ENCODE measurements at regions not wholly inside any gene's neighbourhood (a gene's known extent, or its start where the extent isn't known, plus 50 kb on each side); places are given as distances from the start of the nearest gene placed in this dataset.

DNA sequence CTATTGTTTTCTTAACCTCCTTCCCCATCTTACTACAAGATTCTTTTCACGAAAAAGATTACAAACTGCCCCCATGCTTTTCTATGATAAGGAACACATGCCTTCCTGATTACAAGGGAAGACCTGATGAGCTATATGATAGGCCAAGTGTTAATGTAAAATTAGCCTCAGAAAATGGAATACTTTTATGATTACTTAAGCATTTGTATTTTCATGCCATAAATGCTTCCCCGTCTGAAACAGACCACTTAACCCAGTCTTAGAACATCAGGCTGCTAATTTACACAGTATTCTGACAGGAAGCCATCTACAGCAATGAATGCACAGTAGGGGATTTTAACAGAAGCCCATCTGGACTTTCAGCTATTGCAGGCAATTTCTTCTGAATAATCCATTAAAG is 274.9 kb downstream of the HAO1 start:
- ATAC-seq (no peak), DNase-seq (no peak)
- Histone ChIP-seq H3K4me1 (no peaks in the 10 kb centered on the region), H3K27me3 (no peaks in the 10 kb centered on the region), H3K27ac (no peak overlapping the region), H3K9me3 (no peaks in the 10 kb centered on the region), H3K4me3 (no peak overlapping the region), H3K36me3 (no peaks in the 10 kb centered on the region)
- TF ChIP-seq, protein P1, sequence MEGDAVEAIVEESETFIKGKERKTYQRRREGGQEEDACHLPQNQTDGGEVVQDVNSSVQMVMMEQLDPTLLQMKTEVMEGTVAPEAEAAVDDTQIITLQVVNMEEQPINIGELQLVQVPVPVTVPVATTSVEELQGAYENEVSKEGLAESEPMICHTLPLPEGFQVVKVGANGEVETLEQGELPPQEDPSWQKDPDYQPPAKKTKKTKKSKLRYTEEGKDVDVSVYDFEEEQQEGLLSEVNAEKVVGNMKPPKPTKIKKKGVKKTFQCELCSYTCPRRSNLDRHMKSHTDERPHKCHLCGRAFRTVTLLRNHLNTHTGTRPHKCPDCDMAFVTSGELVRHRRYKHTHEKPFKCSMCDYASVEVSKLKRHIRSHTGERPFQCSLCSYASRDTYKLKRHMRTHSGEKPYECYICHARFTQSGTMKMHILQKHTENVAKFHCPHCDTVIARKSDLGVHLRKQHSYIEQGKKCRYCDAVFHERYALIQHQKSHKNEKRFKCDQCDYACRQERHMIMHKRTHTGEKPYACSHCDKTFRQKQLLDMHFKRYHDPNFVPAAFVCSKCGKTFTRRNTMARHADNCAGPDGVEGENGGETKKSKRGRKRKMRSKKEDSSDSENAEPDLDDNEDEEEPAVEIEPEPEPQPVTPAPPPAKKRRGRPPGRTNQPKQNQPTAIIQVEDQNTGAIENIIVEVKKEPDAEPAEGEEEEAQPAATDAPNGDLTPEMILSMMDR (IDR thresholded peaks at IDR 0.05): no peak
- intact Hi-C loops (cut with DNase I): no loop called here

DNA sequence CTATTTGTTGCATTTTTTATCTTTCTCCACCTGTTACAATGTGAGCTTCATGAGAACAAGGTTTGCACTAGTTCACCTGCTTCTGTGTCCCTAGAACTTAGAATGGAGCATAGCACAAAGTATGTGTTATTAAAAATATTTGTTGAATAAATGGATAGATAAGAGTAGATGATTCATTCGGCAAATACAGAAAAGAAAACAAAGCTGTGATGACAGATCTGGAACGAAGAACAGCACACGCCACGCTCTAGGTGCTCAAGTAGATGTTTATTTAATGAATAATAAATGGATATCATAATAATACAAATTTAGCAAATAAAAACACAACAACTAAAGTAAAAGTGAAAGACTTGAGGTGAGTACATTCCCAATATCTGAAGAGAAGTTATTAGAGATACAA is 273.1 kb downstream of the HAO1 start:
- no peaks in the 10 kb centered on the region for H3K27me3 ChIP-seq
- H3K9me3 ChIP-seq: no peaks in the 10 kb centered on the region
- intact Hi-C loops (cut with DNase I): no loop called here
- H3K4me1 ChIP-seq: no peaks in the 10 kb centered on the region
- no peak for DNase-seq
- H3K27ac ChIP-seq: no peak overlapping the region
- no peak overlapping the region for H3K4me3 ChIP-seq
- H3K36me3 ChIP-seq: no peaks in the 10 kb centered on the region
- TF ChIP-seq, protein P1 (IDR thresholded peaks at IDR 0.05): no peak
- no peak for ATAC-seq

DNA sequence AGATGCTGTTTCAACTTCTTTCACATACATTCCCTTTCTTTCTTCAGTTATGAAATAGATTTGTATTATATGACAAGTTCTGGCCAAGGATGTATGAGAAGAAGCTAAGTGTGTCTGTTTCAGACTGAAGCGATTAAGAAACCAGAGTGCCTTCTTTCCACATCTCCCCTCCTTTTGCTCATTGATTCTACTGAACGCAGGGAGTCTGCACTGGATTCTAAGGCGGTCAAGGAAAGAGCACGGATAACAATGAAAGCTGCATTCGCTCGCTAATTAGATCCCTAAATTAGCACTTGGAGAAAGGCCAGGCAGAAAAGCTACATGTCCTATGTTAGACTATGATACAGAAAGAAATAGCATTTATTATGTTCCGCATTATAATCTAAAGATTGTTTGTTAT is 267.7 kb downstream of the HAO1 start:
- no peaks in the 10 kb centered on the region for H3K9me3 ChIP-seq
- no peaks in the 10 kb centered on the region for H3K4me1 ChIP-seq
- H3K4me3 ChIP-seq: no peak overlapping the region
- ATAC-seq: no peak
- DNase-seq: no peak
- no peaks in the 10 kb centered on the region for H3K27me3 ChIP-seq
- intact Hi-C loops (cut with DNase I): no loop called here
- no peak overlapping the region for H3K27ac ChIP-seq
- TF ChIP-seq, protein P1 (IDR thresholded peaks at IDR 0.05): no peak
- no peaks in the 10 kb centered on the region for H3K36me3 ChIP-seq

DNA sequence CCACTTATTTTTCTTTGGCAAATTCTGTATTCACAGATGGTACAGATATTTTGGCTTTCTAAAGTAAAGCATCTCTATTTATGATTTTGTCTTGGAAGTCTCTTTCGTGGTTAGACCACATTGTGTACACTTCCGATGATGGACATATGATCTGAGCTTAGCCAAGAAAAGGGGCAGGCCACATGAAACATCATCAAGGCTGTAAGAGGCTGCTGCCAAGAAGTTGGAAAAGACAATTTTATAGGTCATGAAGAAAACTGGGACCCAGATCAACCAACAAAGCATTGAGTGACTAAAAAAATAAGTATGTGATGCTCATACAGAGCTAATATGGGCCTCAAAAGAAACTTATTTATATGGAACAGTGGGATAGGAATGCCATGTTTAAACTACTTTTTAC is 266.4 kb downstream of the HAO1 start:
- H3K27me3 ChIP-seq: no peaks in the 10 kb centered on the region
- no peaks in the 10 kb centered on the region for H3K9me3 ChIP-seq
- no peaks in the 10 kb centered on the region for H3K4me1 ChIP-seq
- TF ChIP-seq, protein P1 (IDR thresholded peaks at IDR 0.05): no peak
- H3K36me3 ChIP-seq: no peaks in the 10 kb centered on the region
- intact Hi-C loops (cut with DNase I): no loop called here
- H3K27ac ChIP-seq: no peak overlapping the region
- DNase-seq (no peak), ATAC-seq (no peak)
- H3K4me3 ChIP-seq: no peak overlapping the region

DNA sequence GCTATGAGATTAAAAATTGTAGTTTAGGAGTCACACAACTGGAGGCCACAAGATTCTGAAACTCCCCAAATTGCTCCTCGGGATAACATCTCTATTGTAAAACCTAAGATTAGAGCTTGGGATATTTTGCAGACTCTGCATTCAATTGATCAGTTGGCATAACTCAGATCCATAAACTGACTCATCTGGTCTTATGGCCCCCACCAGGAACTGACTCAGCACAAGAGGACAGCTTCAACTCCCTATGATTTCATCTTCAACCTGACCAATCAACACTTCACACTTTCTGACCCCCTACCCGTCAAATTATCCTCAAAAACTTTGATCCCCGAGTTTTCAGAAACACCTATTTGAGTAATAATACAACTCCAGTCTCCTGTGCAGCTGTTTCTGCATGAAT is 257.3 kb downstream of the HAO1 start:
- DNase-seq (no peak), ATAC-seq (no peak)
- Histone ChIP-seq H3K4me1 (no peaks in the 10 kb centered on the region), H3K27me3 (no peaks in the 10 kb centered on the region), H3K36me3 (no peaks in the 10 kb centered on the region), H3K9me3 (no peaks in the 10 kb centered on the region), H3K4me3 (no peak overlapping the region), H3K27ac (no peak overlapping the region)
- TF ChIP-seq, protein P1 (IDR thresholded peaks at IDR 0.05): no peak
- intact Hi-C loops (cut with DNase I): no loop called here

DNA sequence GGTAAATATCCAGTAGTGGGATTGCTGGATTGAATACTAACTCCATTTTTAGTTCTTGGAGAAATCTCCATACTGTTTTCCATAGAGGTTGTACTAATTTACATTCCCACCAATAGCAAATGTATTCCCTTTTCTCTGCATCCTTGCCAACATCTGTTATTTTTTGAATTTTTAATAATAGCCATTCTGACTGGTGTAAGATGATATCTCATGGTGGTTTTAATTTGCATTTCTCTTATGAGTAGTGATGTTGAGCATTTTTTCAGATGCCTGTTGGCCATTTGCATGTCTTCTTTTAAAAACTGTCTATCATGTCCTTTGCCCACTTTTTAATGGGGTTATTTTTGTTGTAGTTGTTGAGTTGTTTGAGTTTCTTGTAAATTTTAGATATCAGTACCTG is 253.2 kb downstream of the HAO1 start:
- H3K36me3 ChIP-seq: no peaks in the 10 kb centered on the region
- intact Hi-C loops (cut with DNase I): no loop called here
- H3K27me3 ChIP-seq: no peaks in the 10 kb centered on the region
- no peak for ATAC-seq
- no peaks in the 10 kb centered on the region for H3K9me3 ChIP-seq
- H3K27ac ChIP-seq: no peak overlapping the region
- H3K4me3 ChIP-seq: no peak overlapping the region
- H3K4me1 ChIP-seq: no peaks in the 10 kb centered on the region
- TF ChIP-seq, protein P1 (IDR thresholded peaks at IDR 0.05): no peak
- DNase-seq: no peak

All from upper lobe of right lung (tissue), 1 donor.